Vagina (tissue), 2 donors: ENCODE measurements at regions not wholly inside any gene's neighbourhood (a gene's known extent, or its start where the extent isn't known, plus 50 kb on each side); places are given as distances from the start of the nearest gene placed in this dataset.
A peak's percentile ranks its signal among the peaks of the same experiment; 100 is the strongest.

Experiments
- DNase-seq, 2 donors: peaks; one replicate each; pipeline ENCODE4 v3.0.0-alpha.2; 2017; ENCODE audit errors: extremely low spot score in 2 of 2
- H3K27ac ChIP-seq: fragments of 200-600 bp; sonication (generic); one replicate; pipeline ENCODE4 v1.5.1; 2019
- H3K27me3 ChIP-seq: fragments of 200-600 bp; sonication (generic); one replicate; pipeline ENCODE4 v1.5.1; 2019
- H3K36me3 ChIP-seq, 2 donors: fragments of 200-600 bp; sonication (generic); one replicate each; pipeline ENCODE4 v1.5.1; 2017 to 2019
- H3K4me1 ChIP-seq: fragments of 200-600 bp; sonication (generic); one replicate; pipeline ENCODE4 v1.5.1; 2019
- H3K4me3 ChIP-seq, 2 donors: fragments of 200-600 bp; sonication (generic); 1 replicate in 1 of 2; 2 replicates in 1 of 2; pipeline ENCODE4 v1.5.1; 2016 to 2019
- H3K9me3 ChIP-seq: fragments of 200-600 bp; sonication (generic); one replicate; pipeline ENCODE4 v1.5.1; 2019
- POLR2A ChIP-seq, 2 donors: fragments of 450-650 bp; IDR thresholded peaks; one replicate each; pipeline ENCODE4 v1.6.1; 2017; ENCODE audit warnings: antibody characterized with exemption in 2 of 2, mild to moderate bottlenecking in 2 of 2, moderate library complexity in 2 of 2
- POLR2AphosphoS5 ChIP-seq, 2 donors: sonication (generic); formaldehyde crosslinking; IDR thresholded peaks; one replicate each; pipeline ENCODE4 v1.9.0; 2017; ENCODE audit warnings: antibody characterized with exemption in 2 of 2, mild to moderate bottlenecking in 2 of 2, low read depth in 1 of 2; ENCODE audit not compliant: insufficient read depth in 1 of 2
- intact Hi-C: fragments of 100-400 bp; cut with DNase I; formaldehyde crosslinking; loops from one replicate; pipeline ENCODE4 v1.15.1; 2023
- TF ChIP-seq, protein P1 (sequence below), 3 experiments: fragments of 450-650 bp in 2 of 3; fragments of 200-600 bp in 1 of 3; sonication (generic) in 1 of 3; IDR thresholded peaks; one replicate each; pipeline ENCODE4 v1.5.1; 2017 to 2019; ENCODE audit warnings: antibody characterized with exemption in 3 of 3, mild to moderate bottlenecking in 2 of 3, moderate library complexity in 2 of 3

GRCh38 chr5:172564883-172565282 lies 76.2 kb upstream of the NEURL1B start:
- peaks cover 24% of the 10 kb centered on the region for H3K4me1 ChIP-seq
- TF ChIP-seq POLR2AphosphoS5 (IDR thresholded peaks at IDR 0.05; ENCODE audit: insufficient read depth in 1 of 2, low read depth in 1 of 2) (no peak), POLR2A (IDR thresholded peaks at IDR 0.05) (no peak)
- TF ChIP-seq, protein P1, sequence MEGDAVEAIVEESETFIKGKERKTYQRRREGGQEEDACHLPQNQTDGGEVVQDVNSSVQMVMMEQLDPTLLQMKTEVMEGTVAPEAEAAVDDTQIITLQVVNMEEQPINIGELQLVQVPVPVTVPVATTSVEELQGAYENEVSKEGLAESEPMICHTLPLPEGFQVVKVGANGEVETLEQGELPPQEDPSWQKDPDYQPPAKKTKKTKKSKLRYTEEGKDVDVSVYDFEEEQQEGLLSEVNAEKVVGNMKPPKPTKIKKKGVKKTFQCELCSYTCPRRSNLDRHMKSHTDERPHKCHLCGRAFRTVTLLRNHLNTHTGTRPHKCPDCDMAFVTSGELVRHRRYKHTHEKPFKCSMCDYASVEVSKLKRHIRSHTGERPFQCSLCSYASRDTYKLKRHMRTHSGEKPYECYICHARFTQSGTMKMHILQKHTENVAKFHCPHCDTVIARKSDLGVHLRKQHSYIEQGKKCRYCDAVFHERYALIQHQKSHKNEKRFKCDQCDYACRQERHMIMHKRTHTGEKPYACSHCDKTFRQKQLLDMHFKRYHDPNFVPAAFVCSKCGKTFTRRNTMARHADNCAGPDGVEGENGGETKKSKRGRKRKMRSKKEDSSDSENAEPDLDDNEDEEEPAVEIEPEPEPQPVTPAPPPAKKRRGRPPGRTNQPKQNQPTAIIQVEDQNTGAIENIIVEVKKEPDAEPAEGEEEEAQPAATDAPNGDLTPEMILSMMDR (IDR thresholded peaks at IDR 0.05): no peak
- no peak for DNase-seq
- intact Hi-C loops: no loop called here
- H3K4me3 ChIP-seq: no peak overlapping the region
- no peaks in the 10 kb centered on the region for H3K27me3 ChIP-seq
- H3K27ac ChIP-seq: peak overlapping the region; percentile 21
- no peaks in the 10 kb centered on the region for H3K36me3 ChIP-seq
- no peaks in the 10 kb centered on the region for H3K9me3 ChIP-seq

DNA sequence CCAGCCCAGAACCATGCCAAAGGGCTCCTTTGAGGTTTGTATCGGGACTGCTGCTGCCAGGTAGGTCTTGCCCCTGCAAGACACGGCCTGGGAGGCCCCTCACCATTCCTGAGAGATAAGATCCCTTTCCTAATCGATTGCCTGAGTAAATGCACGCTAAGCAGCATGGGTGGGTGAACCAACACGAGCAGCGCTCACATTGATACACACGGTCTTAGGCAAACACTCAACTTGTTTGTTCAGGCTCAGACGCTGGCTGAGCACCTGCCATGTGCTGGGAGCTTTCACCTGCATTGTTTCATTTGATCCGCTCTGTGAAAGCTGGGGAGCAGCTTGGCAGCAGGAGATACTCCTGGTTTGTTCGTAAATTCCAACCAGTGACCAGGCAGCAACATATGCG lies 76.9 kb upstream of the NEURL1B start:
- TF ChIP-seq POLR2AphosphoS5 (IDR thresholded peaks at IDR 0.05; ENCODE audit: insufficient read depth in 1 of 2, low read depth in 1 of 2): peak in 1 of 2 donors; percentile 8
- TF ChIP-seq, protein P1 (IDR thresholded peaks at IDR 0.05): no peak
- TF ChIP-seq POLR2A (IDR thresholded peaks at IDR 0.05): no peak
- Histone ChIP-seq H3K27ac (no peak overlapping the region), H3K36me3 (no peaks in the 10 kb centered on the region), H3K4me1 (peaks cover 30% of the 10 kb centered on the region), H3K27me3 (no peaks in the 10 kb centered on the region), H3K9me3 (no peaks in the 10 kb centered on the region), H3K4me3 (no peak overlapping the region)
- no peak for DNase-seq
- intact Hi-C loops: no loop called here

GRCh38 chr5:172562443-172562842 lies 78.6 kb upstream of the NEURL1B start:
- H3K27me3 ChIP-seq: no peaks in the 10 kb centered on the region
- peaks cover 47% of the 10 kb centered on the region for H3K4me1 ChIP-seq
- H3K36me3 ChIP-seq: no peaks in the 10 kb centered on the region
- DNase-seq: no peak
- TF ChIP-seq POLR2AphosphoS5 (IDR thresholded peaks at IDR 0.05; ENCODE audit: insufficient read depth in 1 of 2, low read depth in 1 of 2): no peak
- TF ChIP-seq, protein P1 (IDR thresholded peaks at IDR 0.05): no peak
- no peak for TF ChIP-seq POLR2A (IDR thresholded peaks at IDR 0.05)
- no peaks in the 10 kb centered on the region for H3K9me3 ChIP-seq
- intact Hi-C loops: no loop called here
- H3K27ac ChIP-seq: no peak overlapping the region
- no peak overlapping the region for H3K4me3 ChIP-seq

DNA sequence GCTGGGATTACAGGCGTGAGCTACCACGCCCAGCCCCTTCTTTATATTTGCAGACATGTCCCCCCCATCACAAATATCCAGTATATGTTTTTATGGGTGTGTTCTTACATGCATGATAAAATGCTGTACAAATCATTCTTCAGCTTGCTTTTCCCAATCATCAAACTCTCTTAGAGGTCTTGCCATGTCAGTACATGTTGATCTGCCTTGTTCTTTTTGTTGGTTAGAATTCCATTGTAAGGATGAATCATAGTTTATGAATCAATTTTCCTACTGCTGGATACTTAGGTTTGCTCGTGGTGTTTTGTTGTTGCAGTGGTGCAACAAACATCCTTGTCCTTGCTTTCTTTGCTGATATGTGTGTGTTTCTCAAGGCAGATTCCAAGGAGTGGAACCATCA lies 79.9 kb upstream of the NEURL1B start:
- intact Hi-C loops: no loop called here
- H3K27ac ChIP-seq: no peak overlapping the region
- TF ChIP-seq, protein P1 (IDR thresholded peaks at IDR 0.05): no peak
- TF ChIP-seq POLR2AphosphoS5 (IDR thresholded peaks at IDR 0.05; ENCODE audit: insufficient read depth in 1 of 2, low read depth in 1 of 2): peak in 1 of 2 donors; percentile 78

GRCh38 chr5:172559004-172559932 lies 81.8 kb upstream of the NEURL1B start:
- peak in 1 of 2 donors; percentile 94 for DNase-seq
- H3K4me3 ChIP-seq: peak overlapping the region; percentile 25 to 35

More for the DNA sequence above, 79.9 kb upstream of the NEURL1B start:
- Histone ChIP-seq H3K9me3 (no peaks in the 10 kb centered on the region), H3K36me3 (no peaks in the 10 kb centered on the region), H3K4me1 (peaks cover 48% of the 10 kb centered on the region), H3K27me3 (no peaks in the 10 kb centered on the region), H3K4me3 (no peak overlapping the region)
- no peak for DNase-seq

More at GRCh38 chr5:172559004-172559932, 81.8 kb upstream of the NEURL1B start:
- H3K36me3 ChIP-seq: no peaks in the 10 kb centered on the region
- H3K27ac ChIP-seq: peak overlapping the region; percentile 84
- no peaks in the 10 kb centered on the region for H3K9me3 ChIP-seq
- intact Hi-C loops: loop anchor here (10.0 kb wide), 2 partner anchors 54 to 86 kb away; partner anchors contain the start of gene NEURL1B
- TF ChIP-seq POLR2AphosphoS5 (IDR thresholded peaks at IDR 0.05; ENCODE audit: insufficient read depth in 1 of 2, low read depth in 1 of 2) (peak in 1 of 2 donors; percentile 78), POLR2A (IDR thresholded peaks at IDR 0.05) (no peak)
- TF ChIP-seq, protein P1 (IDR thresholded peaks at IDR 0.05): no peak
- H3K4me1 ChIP-seq: peaks cover 36% of the 10 kb centered on the region
- no peaks in the 10 kb centered on the region for H3K27me3 ChIP-seq
